WTC11 (cell line): ENCODE measurements at regions not wholly inside any gene's neighbourhood (a gene's known extent, or its start where the extent isn't known, plus 50 kb on each side); places are given as distances from the start of the nearest gene placed in this dataset.

ENCODE experiments used
- ATAC-seq: fragments of 200-7000 bp; cut with Tn5 transposase; 2 replicates; pipeline ENCODE4 v1.10.0; 2021; ENCODE audit warnings: mild to moderate bottlenecking, moderate library complexity
- CTCF ChIA-PET: fragments of 300-600 bp; sonication (Branson Sonifier 250); formaldehyde crosslinking; loops from one replicate; lab custom pipeline; 2021; ENCODE audit warnings: antibody characterized with exemption; lab: Charles Lee
- POLR2A ChIA-PET: fragments of 350-600 bp; sonication (Branson Sonifier 250); formaldehyde crosslinking; loops from one replicate; lab custom pipeline; 2021; ENCODE audit warnings: antibody characterized with exemption; lab: Charles Lee
- DNase-seq: peaks from one replicate; pipeline ENCODE4 v3.0.0; 2021; ENCODE audit warnings: low spot score
- H3K27ac Mint-ChIP-seq: 2 replicates; pipeline ENCODE4 v1.8.0; 2021; ENCODE audit warnings: mixed read lengths
- H3K27me3 Mint-ChIP-seq: 2 replicates; pipeline ENCODE4 v1.8.0; 2021; ENCODE audit warnings: low read depth, mild to moderate bottlenecking, moderate library complexity, mixed read lengths
- H3K36me3 Mint-ChIP-seq: 2 replicates; pipeline ENCODE4 v1.8.0; 2021; ENCODE audit warnings: mixed read lengths
- H3K4me1 Mint-ChIP-seq: 2 replicates; pipeline ENCODE4 v1.8.0; 2022; ENCODE audit warnings: mixed read lengths
- H3K4me3 Mint-ChIP-seq: 2 replicates; pipeline ENCODE4 v1.8.0; 2021; ENCODE audit warnings: mild to moderate bottlenecking, moderate library complexity, mixed read lengths
- H3K9me3 Mint-ChIP-seq: 2 replicates; pipeline ENCODE4 v1.8.0; 2021; ENCODE audit warnings: mixed read lengths
- AR ChIP-seq: fragments of 250-450 bp; sonication (Bioruptor Pico); IDR thresholded peaks from 2 replicates; pipeline ENCODE4 v1.9.0; 2021; ENCODE audit warnings: mild to moderate bottlenecking
- FOXK1 ChIP-seq: sonication (generic); formaldehyde crosslinking; IDR thresholded peaks from 2 replicates; pipeline ENCODE4 v1.8.0; 2022; ENCODE audit warnings: mild to moderate bottlenecking, moderate library complexity, missing genetic modification reagents
- NFE2L1 ChIP-seq: sonication (generic); formaldehyde crosslinking; IDR thresholded peaks from 2 replicates; pipeline ENCODE4 v1.8.1; 2023; ENCODE audit warnings: missing genetic modification reagents
- NR2C2 ChIP-seq: sonication (generic); formaldehyde crosslinking; IDR thresholded peaks from 2 replicates; pipeline ENCODE4 v1.8.0; 2022; ENCODE audit warnings: mild to moderate bottlenecking, missing genetic modification reagents
- OVOL2 ChIP-seq: fragments of 250-450 bp; sonication (Bioruptor Pico); IDR thresholded peaks from 2 replicates; pipeline ENCODE4 v1.9.0; 2021; ENCODE audit warnings: mild to moderate bottlenecking, borderline replicate concordance
- RELA ChIP-seq: sonication (generic); formaldehyde crosslinking; IDR thresholded peaks from 2 replicates; pipeline ENCODE4 v1.8.1; 2022; ENCODE audit warnings: missing genetic modification reagents, mild to moderate bottlenecking, borderline replicate concordance
- TEAD1 ChIP-seq: sonication (generic); formaldehyde crosslinking; IDR thresholded peaks from 2 replicates; pipeline ENCODE4 v1.8.0; 2022; ENCODE audit warnings: mild to moderate bottlenecking, missing genetic modification reagents
- TP53 ChIP-seq: sonication (generic); formaldehyde crosslinking; IDR thresholded peaks from 2 replicates; pipeline ENCODE4 v1.8.1; 2023; ENCODE audit warnings: mild to moderate bottlenecking, missing genetic modification reagents
- USF1 ChIP-seq: sonication (generic); formaldehyde crosslinking; IDR thresholded peaks from 2 replicates; pipeline ENCODE4 v1.8.0; 2022; ENCODE audit warnings: mild to moderate bottlenecking, missing genetic modification reagents
- ZNF219 ChIP-seq: sonication (generic); formaldehyde crosslinking; IDR thresholded peaks from 2 replicates; pipeline ENCODE4 v1.8.0; 2023; ENCODE audit warnings: missing genetic modification reagents, mild to moderate bottlenecking, borderline replicate concordance
- TF ChIP-seq, protein P1 (sequence below): sonication (generic); formaldehyde crosslinking; IDR thresholded peaks from 2 replicates; pipeline ENCODE4 v1.8.1; 2023; ENCODE audit warnings: mild to moderate bottlenecking, missing genetic modification reagents
- TF ChIP-seq, protein P2 (sequence below): sonication (generic); formaldehyde crosslinking; IDR thresholded peaks from 2 replicates; pipeline ENCODE4 v1.8.1; 2022; ENCODE audit warnings: low read depth, missing genetic modification reagents, borderline replicate concordance
- TF ChIP-seq, protein P3 (sequence below): sonication (generic); formaldehyde crosslinking; IDR thresholded peaks from 2 replicates; pipeline ENCODE4 v1.8.1; 2023; ENCODE audit warnings: mild to moderate bottlenecking, missing genetic modification reagents, borderline replicate concordance
- TF ChIP-seq, protein P4 (sequence below): fragments of 250-450 bp; sonication (Bioruptor Pico); IDR thresholded peaks from 2 replicates; pipeline ENCODE4 v2.1.2; 2022; ENCODE audit warnings: mild to moderate bottlenecking, moderate library complexity
- TF ChIP-seq, protein P5 (sequence below): fragments of 250-450 bp; sonication (Bioruptor Pico); IDR thresholded peaks from 2 replicates; pipeline ENCODE4 v1.9.0; 2021; ENCODE audit warnings: moderate library complexity, mild to moderate bottlenecking, inconsistent platforms, borderline replicate concordance
- TF ChIP-seq, protein P6 (sequence below): fragments of 200-600 bp; IDR thresholded peaks from 2 replicates; pipeline ENCODE4 v1.8.0; 2022; ENCODE audit warnings: antibody characterized with exemption

GRCh38 chr1:217363319-217363718 is 267.6 kb downstream of the GPATCH2 start (continued):
- TF ChIP-seq NR2C2 (no peak), NFE2L1 (no peak), RELA (CRISPR knock-in tag) (no peak)
- TF ChIP-seq, protein P1, sequence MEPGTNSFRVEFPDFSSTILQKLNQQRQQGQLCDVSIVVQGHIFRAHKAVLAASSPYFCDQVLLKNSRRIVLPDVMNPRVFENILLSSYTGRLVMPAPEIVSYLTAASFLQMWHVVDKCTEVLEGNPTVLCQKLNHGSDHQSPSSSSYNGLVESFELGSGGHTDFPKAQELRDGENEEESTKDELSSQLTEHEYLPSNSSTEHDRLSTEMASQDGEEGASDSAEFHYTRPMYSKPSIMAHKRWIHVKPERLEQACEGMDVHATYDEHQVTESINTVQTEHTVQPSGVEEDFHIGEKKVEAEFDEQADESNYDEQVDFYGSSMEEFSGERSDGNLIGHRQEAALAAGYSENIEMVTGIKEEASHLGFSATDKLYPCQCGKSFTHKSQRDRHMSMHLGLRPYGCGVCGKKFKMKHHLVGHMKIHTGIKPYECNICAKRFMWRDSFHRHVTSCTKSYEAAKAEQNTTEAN: no peak
- TF ChIP-seq, protein P2, sequence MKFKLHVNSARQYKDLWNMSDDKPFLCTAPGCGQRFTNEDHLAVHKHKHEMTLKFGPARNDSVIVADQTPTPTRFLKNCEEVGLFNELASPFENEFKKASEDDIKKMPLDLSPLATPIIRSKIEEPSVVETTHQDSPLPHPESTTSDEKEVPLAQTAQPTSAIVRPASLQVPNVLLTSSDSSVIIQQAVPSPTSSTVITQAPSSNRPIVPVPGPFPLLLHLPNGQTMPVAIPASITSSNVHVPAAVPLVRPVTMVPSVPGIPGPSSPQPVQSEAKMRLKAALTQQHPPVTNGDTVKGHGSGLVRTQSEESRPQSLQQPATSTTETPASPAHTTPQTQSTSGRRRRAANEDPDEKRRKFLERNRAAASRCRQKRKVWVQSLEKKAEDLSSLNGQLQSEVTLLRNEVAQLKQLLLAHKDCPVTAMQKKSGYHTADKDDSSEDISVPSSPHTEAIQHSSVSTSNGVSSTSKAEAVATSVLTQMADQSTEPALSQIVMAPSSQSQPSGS: no peak
- TF ChIP-seq, all 79 proteins: peak for 0

DNA sequence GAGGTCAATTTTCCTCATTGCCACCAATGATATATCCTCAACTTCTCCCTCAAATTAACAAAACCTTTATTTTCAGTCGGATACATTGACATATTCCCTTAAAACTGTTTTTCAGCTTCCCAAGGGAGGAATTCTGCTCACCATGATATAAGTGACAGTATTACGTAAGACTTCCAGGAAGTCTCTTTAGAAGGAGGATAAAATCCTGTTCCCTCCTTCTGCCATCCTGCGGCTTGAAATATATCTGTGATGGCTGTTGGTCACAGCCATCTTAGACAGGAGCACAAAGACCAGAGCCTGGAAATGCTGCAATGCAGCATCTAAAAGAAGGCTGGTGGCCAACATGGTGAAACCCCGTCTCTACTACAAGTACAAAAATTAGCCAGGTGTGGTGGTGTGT is 270.4 kb downstream of the GPATCH2 start:
- H3K4me1 Mint-ChIP-seq: 0 out of 2 replicates have a peak, but pooled peaks cover 4% of the 10 kb centered on the region
- no peak for ATAC-seq

More for the DNA sequence above, 270.4 kb downstream of the GPATCH2 start:
- TF ChIP-seq, protein P3, sequence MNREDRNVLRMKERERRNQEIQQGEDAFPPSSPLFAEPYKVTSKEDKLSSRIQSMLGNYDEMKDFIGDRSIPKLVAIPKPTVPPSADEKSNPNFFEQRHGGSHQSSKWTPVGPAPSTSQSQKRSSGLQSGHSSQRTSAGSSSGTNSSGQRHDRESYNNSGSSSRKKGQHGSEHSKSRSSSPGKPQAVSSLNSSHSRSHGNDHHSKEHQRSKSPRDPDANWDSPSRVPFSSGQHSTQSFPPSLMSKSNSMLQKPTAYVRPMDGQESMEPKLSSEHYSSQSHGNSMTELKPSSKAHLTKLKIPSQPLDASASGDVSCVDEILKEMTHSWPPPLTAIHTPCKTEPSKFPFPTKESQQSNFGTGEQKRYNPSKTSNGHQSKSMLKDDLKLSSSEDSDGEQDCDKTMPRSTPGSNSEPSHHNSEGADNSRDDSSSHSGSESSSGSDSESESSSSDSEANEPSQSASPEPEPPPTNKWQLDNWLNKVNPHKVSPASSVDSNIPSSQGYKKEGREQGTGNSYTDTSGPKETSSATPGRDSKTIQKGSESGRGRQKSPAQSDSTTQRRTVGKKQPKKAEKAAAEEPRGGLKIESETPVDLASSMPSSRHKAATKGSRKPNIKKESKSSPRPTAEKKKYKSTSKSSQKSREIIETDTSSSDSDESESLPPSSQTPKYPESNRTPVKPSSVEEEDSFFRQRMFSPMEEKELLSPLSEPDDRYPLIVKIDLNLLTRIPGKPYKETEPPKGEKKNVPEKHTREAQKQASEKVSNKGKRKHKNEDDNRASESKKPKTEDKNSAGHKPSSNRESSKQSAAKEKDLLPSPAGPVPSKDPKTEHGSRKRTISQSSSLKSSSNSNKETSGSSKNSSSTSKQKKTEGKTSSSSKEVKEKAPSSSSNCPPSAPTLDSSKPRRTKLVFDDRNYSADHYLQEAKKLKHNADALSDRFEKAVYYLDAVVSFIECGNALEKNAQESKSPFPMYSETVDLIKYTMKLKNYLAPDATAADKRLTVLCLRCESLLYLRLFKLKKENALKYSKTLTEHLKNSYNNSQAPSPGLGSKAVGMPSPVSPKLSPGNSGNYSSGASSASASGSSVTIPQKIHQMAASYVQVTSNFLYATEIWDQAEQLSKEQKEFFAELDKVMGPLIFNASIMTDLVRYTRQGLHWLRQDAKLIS: no peak
- TF ChIP-seq TEAD1 (CRISPR knock-in tag): no peak
- no peak for TF ChIP-seq OVOL2 (CRISPR knock-in tag)
- no peak for TF ChIP-seq TP53 (CRISPR knock-in tag)
- TF ChIP-seq, protein P4, sequence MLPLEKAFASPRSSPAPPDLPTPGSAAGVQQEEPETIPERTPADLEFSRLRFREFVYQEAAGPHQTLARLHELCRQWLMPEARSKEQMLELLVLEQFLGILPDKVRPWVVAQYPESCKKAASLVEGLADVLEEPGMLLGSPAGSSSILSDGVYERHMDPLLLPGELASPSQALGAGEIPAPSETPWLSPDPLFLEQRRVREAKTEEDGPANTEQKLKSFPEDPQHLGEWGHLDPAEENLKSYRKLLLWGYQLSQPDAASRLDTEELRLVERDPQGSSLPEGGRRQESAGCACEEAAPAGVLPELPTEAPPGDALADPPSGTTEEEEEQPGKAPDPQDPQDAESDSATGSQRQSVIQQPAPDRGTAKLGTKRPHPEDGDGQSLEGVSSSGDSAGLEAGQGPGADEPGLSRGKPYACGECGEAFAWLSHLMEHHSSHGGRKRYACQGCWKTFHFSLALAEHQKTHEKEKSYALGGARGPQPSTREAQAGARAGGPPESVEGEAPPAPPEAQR (CRISPR knock-in tag): no peak
- TF ChIP-seq FOXK1 (CRISPR knock-in tag): no peak
- TF ChIP-seq, protein P5, sequence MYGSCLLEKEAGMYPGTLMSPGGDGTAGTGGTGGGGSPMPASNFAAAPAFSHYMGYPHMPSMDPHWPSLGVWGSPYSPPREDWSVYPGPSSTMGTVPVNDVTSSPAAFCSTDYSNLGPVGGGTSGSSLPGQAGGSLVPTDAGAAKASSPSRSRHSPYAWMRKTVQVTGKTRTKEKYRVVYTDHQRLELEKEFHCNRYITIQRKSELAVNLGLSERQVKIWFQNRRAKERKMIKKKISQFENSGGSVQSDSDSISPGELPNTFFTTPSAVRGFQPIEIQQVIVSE (CRISPR knock-in tag): no peak
- TF ChIP-seq, protein P6, sequence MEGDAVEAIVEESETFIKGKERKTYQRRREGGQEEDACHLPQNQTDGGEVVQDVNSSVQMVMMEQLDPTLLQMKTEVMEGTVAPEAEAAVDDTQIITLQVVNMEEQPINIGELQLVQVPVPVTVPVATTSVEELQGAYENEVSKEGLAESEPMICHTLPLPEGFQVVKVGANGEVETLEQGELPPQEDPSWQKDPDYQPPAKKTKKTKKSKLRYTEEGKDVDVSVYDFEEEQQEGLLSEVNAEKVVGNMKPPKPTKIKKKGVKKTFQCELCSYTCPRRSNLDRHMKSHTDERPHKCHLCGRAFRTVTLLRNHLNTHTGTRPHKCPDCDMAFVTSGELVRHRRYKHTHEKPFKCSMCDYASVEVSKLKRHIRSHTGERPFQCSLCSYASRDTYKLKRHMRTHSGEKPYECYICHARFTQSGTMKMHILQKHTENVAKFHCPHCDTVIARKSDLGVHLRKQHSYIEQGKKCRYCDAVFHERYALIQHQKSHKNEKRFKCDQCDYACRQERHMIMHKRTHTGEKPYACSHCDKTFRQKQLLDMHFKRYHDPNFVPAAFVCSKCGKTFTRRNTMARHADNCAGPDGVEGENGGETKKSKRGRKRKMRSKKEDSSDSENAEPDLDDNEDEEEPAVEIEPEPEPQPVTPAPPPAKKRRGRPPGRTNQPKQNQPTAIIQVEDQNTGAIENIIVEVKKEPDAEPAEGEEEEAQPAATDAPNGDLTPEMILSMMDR: no peak
- TF ChIP-seq ZNF219 (CRISPR knock-in tag): no peak
- TF ChIP-seq USF1 (CRISPR knock-in tag): no peak
- TF ChIP-seq AR: no peak
- no peak for TF ChIP-seq NFE2L1
- no peak for TF ChIP-seq RELA (CRISPR knock-in tag)
- H3K27me3 Mint-ChIP-seq: peaks cover 13% of the 10 kb centered on the region
- DNase-seq: no peak
- peaks cover 5% of the 10 kb centered on the region for H3K9me3 Mint-ChIP-seq
- H3K36me3 Mint-ChIP-seq: no peaks in the 10 kb centered on the region
- H3K4me3 Mint-ChIP-seq: no peak overlapping the region
- ChIA-PET CTCF (interaction anchor here (1.2 kb wide), 1 partner anchor 27 kb away, joined by 3 read pairs; no protein-coding TSS in a partner anchor), POLR2A (no interaction called here)
- no peak overlapping the region for H3K27ac Mint-ChIP-seq
